Jurkat, Clone E6-1 (cell line): ENCODE measurements at regions not wholly inside any gene's neighbourhood (a gene's known extent, or its start where the extent isn't known, plus 50 kb on each side); places are given as distances from the start of the nearest gene placed in this dataset.

Source experiments
- DNase-seq: peaks from one replicate; pipeline ENCODE4 v3.0.0-alpha.2; 2011; ENCODE audit warnings: low read depth, low spot score
- H3K4me3 ChIP-seq: 2 replicates; pipeline ENCODE4 v1.5.1; 2011; ENCODE audit warnings: mild to moderate bottlenecking, low read length, control low read depth, moderate library complexity

- no peak overlapping the region for H3K4me3 ChIP-seq
- no peak for DNase-seq
Observed at GRCh38 chr12:124423761-124424515, 129.0 kb downstream of the RFLNA start.

DNA sequence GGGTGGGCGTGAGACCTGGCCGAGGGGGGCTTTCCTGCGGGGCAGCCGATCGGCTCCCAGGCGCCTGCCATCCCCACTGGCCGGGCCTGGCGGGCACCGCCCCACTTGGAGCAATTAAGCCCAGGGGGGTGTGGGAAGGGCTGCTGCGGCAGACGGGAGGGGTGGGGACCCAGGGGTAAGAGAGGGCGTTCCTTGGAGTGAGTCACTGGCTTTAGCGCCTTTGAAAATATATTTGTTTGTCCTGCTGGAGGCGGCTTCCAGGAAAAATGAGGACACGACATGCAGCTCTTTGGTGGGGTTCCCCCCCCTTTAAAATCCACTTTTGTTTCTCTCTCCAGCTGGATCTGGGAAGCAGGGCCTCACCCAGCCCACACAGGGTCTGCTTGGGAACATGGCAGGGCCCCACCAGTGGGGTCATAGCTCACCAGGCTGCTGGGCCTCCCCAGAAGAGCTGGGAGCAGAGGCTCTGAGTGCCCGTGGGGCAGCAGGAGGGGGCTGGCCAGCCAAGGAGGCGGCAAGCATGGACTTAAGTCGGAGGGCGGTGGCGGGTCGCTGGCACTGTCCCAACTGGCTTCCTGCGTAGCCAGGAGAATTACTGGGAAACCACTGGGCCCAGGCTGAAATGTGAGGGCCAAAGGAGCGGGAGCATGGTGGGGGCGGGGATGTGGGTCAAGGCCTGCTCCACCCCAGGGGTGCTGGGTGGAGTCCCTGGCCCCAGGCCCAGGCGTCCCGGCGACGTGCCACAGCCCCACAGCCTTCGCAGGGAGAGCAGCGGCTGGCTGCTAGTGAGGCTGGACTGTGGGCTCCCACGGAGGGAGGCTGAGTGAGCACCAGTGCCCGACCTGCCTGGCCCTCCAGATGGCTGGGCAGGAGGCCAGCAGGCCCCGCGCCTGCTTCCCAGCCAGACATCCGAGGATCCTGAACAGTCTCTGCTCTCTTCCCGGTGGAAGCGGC is 128.0 kb downstream of the RFLNA start:
- no peak overlapping the region for H3K4me3 ChIP-seq
- DNase-seq: no peak

DNA sequence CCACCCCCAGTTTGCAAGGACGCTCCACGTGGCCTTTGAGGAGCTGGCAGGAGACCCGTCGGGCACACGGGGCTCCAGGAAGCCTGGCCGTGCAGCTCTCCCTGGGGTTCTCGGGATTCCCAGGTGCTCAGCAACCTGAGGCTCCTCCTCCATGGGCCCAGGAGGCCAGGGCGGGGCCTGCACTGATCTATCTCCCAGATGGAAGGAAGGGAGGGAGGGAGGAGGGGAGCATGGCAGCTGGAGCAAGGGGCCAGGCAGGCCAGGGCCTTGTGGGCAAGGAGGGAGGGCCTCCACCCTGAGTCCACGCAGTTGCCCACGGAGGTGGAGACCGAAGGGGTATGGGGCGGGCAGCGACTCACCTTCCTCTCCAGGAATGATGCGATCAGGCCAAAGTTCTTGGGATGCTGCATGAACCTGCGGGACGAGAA is 127.3 kb downstream of the RFLNA start:
- no peak for DNase-seq
- no peak overlapping the region for H3K4me3 ChIP-seq

DNA sequence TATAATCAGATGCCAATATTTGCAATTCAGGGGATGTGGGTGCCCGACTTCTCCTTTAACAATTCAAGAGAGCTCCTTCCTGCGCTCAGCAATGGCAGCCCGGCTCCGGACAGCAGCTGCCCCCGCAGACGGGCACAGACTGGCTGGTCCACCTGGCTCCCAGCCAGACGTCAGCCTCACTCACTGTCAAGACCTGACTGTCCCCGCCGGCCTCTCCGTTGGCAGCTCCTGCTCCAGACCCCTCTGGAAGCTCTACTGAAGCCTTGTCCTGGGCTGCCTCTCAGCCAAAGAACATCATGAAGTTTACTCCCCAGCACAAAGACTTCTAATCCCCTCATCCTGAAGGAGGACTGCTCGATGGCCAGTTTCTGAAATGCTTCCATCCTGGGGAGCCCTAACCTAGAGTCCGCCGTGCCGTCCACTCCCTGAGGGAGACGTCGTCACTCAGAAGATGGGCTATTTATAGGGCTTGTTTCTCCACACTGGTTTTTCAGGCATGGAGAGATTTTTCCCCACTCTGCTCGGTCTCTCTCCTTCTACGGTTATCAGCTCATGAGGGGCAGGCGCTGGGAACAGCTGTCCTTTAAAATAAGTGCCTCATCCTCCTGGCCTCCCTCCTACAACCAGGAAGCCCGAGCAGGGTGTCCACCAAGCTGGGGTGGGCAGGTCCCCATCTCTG is 126.2 kb downstream of the RFLNA start:
- DNase-seq: no peak

DNA sequence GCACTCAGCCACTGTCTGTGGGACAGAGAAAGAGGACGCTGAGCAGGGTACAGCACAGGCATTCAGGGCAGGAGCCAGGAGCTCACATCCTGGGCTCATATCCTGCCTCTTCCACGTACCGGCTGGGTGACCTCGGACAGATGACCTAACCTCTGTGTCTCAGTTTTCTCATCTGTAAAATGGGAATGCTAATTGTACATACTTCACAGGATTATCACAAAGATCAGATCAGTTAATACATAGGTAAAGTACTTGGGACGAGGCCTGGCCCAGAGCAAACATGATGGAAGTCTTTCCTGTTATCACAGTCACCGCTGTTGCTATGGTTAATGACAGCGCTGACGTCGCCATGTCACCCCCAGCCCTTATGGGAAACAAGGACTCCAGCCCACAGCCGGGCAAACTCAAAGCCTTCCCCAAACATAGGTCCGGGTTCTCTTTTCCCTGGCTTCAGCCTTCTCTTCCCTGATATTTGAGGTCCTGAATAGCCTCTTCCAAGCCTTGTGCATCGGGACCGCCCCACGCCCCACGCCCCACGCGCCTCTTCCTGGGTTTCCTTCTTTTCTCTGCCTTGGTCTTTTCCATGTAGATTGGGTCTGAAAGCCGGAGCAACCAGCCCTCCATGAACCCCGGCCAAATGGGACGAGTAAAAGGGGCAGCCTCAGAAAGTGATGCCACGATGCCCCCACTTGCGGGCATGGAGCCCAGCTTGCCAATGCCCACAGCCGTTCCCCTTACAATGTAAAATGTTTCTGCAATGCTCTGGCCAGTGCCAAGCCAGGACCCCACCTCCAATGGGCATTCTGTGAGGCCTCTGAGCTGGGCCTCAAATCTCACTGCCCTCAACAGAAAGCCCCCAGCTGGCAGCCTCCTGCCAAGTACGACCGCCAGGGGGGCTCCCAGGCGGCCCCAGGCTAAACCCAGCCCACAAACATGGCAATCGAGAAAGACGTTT is 125.4 kb downstream of the RFLNA start:
- no peak for DNase-seq
- H3K4me3 ChIP-seq: no peak overlapping the region

More for the DNA sequence above, 126.2 kb downstream of the RFLNA start:
- H3K4me3 ChIP-seq: no peak overlapping the region

DNA sequence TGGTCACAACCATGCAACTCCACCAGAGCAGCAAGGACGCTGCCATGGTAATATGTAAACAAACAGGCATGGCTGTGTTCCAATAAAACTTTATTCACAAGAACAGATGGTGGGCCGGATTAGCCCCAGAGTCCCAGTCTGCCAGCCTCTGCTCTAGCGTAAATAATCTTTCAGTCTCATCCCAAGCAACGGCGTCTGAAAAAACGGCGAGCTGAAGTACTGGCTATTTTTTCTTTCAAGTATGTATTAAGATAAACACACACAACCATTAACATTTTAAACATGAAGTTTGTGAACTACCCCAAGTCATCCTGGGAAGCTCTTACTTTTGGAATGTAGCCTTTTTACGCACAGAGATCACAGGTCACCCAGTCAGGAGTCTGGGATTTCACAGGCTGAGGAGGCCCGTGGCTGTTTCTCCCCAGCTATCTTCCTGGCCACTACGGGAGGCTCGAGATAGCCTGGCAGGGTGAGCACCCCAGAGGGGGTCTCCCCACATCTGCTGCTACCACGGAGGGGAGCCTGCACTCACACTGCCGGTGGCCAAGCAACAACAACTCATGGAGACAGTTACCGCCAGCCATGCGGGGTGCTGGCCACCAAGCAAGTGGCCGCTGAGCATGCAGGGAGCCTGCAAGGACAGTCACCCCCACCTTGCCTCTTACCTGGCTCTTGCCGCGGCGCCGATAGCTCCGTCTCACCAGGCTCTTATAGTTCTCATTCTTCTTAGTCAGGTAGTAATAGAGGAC is 124.6 kb downstream of the RFLNA start:
- no peak for DNase-seq
- no peak overlapping the region for H3K4me3 ChIP-seq

GRCh38 chr12:124418791-124419190 is 123.9 kb downstream of the RFLNA start:
- no peak overlapping the region for H3K4me3 ChIP-seq
- no peak for DNase-seq

- no peak for DNase-seq
Observed at GRCh38 chr12:124418156-124418555, 123.3 kb downstream of the RFLNA start.

DNA sequence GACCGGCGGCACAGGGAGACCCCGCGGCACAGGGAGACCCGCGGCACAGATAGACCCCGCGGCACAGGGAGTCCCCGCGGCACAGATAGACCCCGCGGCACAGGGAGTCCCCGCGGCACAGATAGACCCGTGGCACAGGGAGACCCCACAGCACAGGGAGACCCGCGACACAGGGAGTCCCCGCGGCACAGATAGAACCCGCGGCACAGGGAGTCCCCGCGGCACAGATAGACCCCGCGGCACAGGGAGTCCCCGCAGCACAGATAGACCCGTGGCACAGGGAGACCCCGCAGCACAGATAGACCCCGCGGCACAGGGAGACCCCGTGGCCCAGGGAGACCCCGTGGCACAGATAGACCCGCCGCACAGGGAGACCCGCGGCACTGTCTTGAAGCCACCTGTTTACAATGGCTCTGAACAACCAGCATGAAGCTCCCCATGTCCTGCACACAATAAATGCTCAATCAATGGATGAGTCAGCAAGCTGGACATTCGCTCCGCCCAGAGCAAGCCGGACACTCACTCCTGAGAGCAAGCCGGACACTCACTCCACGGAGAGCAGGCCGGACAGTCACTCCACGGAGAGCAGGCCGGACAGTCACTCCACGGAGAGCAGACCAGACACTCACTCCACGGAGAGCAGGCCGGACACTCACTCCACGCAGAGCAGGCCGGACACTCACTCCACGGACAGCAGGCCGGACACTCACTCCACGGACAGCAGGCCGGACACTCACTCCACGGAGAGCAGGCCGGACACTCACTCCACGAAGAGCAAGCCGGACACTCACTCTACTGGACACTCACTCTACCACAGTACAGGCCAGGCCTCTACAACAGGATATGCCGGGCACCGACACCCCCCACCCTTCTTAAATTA is 121.9 kb downstream of the RFLNA start:
- DNase-seq: no peak
- no peak overlapping the region for H3K4me3 ChIP-seq

More at GRCh38 chr12:124418156-124418555, 123.3 kb downstream of the RFLNA start:
- no peak overlapping the region for H3K4me3 ChIP-seq

DNA sequence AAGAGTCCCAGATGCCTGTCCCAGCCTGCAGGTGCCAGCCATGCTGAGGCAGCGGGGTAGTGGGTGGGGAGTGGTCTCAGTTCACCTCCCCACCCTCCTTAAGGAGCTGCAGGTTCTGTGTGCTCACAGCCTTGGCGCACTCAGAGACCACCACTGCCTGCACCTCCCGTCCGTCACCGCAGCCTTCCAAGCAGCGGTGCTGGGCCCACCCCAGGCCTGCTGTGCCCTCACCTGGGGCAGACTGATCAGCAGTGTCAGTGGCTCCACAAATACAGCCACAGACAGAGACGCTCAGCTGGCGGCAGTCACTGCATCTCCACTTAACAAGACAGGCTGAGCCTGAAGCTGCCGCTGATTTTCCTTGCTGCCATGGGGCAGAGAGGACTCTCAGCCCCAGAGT is 120.2 kb downstream of the RFLNA start:
- DNase-seq: no peak
- H3K4me3 ChIP-seq: no peak overlapping the region

GRCh38 chr12:124413915-124414314 is 119.0 kb downstream of the RFLNA start:
- no peak for DNase-seq
- no peak overlapping the region for H3K4me3 ChIP-seq

- no peak overlapping the region for H3K4me3 ChIP-seq
- no peak for DNase-seq
Observed at GRCh38 chr12:124413401-124413800, 118.5 kb downstream of the RFLNA start.

- DNase-seq: no peak
- no peak overlapping the region for H3K4me3 ChIP-seq
Observed at GRCh38 chr12:124412646-124413015, 117.7 kb downstream of the RFLNA start.

DNA sequence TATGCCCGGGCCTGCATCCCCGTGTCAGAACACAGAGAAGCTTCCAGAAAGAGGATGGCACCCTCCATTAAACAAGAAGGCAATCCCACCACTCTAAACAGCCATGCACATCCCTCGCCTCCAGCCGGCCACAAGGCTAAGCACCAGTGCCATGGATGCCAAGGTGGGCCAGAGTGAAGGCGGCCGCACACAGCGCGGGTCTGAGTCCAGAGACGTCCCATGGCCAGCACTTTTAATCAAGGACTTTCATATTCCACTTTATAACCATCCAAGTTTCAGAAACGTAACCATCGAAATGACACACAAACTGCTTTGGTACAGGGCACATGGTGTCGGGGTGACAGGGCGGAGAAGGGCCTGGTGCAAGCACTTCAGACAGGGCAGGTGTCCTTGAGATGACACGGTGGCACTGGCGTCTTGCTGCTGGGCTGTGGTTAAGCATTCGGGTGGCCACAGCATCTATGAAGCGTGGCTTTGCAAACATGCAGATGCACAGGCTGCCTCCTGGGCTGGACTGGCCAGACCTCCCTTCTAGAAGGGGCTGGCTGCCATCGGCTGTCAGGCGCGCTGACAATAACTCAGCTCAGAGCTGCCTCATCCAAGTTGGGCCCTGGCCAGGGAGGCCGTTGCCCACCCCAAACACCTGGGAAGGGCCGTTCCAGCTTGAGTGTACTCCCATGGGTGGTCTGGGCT is 117.2 kb downstream of the RFLNA start:
- no peak for DNase-seq
- no peak overlapping the region for H3K4me3 ChIP-seq

GRCh38 chr12:124411281-124411878 is 116.5 kb downstream of the RFLNA start:
- no peak for DNase-seq

More at GRCh38 chr12:124411281-124411878, 116.5 kb downstream of the RFLNA start:
- no peak overlapping the region for H3K4me3 ChIP-seq
